Bronchial epithelial cell (primary cell): ENCODE measurements at regions not wholly inside any gene's neighbourhood (a gene's known extent, or its start where the extent isn't known, plus 50 kb on each side); places are given as distances from the start of the nearest gene placed in this dataset.

Experiments used
- DNase-seq: peaks from one replicate; pipeline ENCODE4 v3.0.0-alpha.2; 2010; ENCODE audit warnings: low read depth
- FAIRE-seq: peaks from 2 replicates; lab custom pipeline; 2011; peaks lifted over from hg19 to GRCh38; lab: Jason Lieb, UNC
- H3K27me3 ChIP-seq: 2 replicates; pipeline ENCODE4 v1.5.1; 2011; ENCODE audit warnings: low read length; ENCODE audit not compliant: control insufficient read depth, insufficient read depth
- H3K36me3 ChIP-seq: 2 replicates; pipeline ENCODE4 v1.5.1; 2011; ENCODE audit warnings: low read length; ENCODE audit not compliant: control insufficient read depth, insufficient read depth
- H3K4me3 ChIP-seq: 2 replicates; pipeline ENCODE4 v1.5.1; 2011; ENCODE audit warnings: mild to moderate bottlenecking, low read depth, low read length, control low read depth
- CTCF ChIP-seq: IDR thresholded peaks from 2 replicates; pipeline ENCODE4 v1.5.1; 2011; ENCODE audit warnings: mild to moderate bottlenecking, moderate library complexity, low read length, control low read depth, inconsistent platforms; ENCODE audit not compliant: insufficient read depth, severe bottlenecking

- H3K27me3 ChIP-seq, result no peaks in the 10 kb centered on the region
- DNase-seq (no peak), FAIRE-seq (no peak)
- H3K36me3 ChIP-seq, result no peaks in the 10 kb centered on the region
- TF ChIP-seq CTCF, result peak; percentile 12
- no peak overlapping the region for H3K4me3 ChIP-seq
Measured at GRCh38 chr5:133746834-133747233, 134.5 kb upstream of the FSTL4 start.

- no peaks in the 10 kb centered on the region for H3K36me3 ChIP-seq
- H3K4me3 ChIP-seq, result no peak overlapping the region
- DNase-seq (no peak), FAIRE-seq (no peak)
- no peak for TF ChIP-seq CTCF
- H3K27me3 ChIP-seq, result no peaks in the 10 kb centered on the region
Measured at GRCh38 chr5:133744960-133745308, 132.6 kb upstream of the FSTL4 start.

- H3K4me3 ChIP-seq, result no peak overlapping the region
- DNase-seq, result no peak
- TF ChIP-seq CTCF, result no peak
- peak; percentile 47 for FAIRE-seq
- no peaks in the 10 kb centered on the region for H3K27me3 ChIP-seq
- H3K36me3 ChIP-seq, result no peaks in the 10 kb centered on the region
Measured at GRCh38 chr5:133744051-133744959, 132.0 kb upstream of the FSTL4 start.

- Histone ChIP-seq H3K4me3 (no peak overlapping the region), H3K36me3 (no peaks in the 10 kb centered on the region), H3K27me3 (no peaks in the 10 kb centered on the region)
- no peak for TF ChIP-seq CTCF
- DNase-seq (no peak), FAIRE-seq (no peak)
Measured at GRCh38 chr5:133742431-133742988, 130.2 kb upstream of the FSTL4 start.

GRCh38 chr5:133741818-133742355 is 129.5 kb upstream of the FSTL4 start:
- no peak for TF ChIP-seq CTCF
- peak; percentile 95 for FAIRE-seq
- H3K36me3 ChIP-seq, result no peaks in the 10 kb centered on the region
- H3K4me3 ChIP-seq, result no peak overlapping the region
- no peaks in the 10 kb centered on the region for H3K27me3 ChIP-seq
- no peak for DNase-seq
